T follicular helper cell (primary cell): ENCODE measurements at regions not wholly inside any gene's neighbourhood (a gene's known extent, or its start where the extent isn't known, plus 50 kb on each side); places are given as distances from the start of the nearest gene placed in this dataset.
"Not testable (repeated sequence)": the region's sequence is repeated elsewhere in the genome, so short reads cannot be mapped to it uniquely, and the experiment has no call there.

Source experiments
- DNase-seq: peaks from one replicate; pipeline ENCODE4 v3.0.0-alpha.2; 2020; ENCODE audit warnings: low read depth

DNA sequence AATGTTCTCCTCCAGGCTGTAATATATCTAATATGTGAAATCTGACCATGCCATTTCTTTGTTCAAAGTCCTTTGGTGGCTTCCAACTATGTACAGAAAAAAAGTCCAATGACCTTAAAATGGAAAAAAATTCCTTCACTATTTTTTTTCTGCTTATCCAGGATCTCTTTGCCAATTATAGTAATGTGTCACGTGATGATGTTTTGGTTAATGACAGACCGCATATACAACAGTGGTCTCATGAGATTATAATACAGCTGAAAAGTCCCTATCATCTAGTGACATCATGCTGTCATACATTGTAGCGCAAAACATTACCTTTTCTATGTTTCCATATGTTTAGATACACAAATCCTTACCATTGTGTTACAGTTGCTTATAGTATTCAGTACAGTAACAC lies 477.6 kb downstream of the TMEM232 start:
- DNase-seq = no peak

- DNase-seq = no peak
Observed at GRCh38 chr5:110250355-110250754, 476.1 kb downstream of the TMEM232 start.

GRCh38 chr5:110250755-110251154 lies 475.7 kb downstream of the TMEM232 start:
- no peak for DNase-seq

GRCh38 chr5:110251366-110251765 lies 475.1 kb downstream of the TMEM232 start:
- no peak for DNase-seq

DNA sequence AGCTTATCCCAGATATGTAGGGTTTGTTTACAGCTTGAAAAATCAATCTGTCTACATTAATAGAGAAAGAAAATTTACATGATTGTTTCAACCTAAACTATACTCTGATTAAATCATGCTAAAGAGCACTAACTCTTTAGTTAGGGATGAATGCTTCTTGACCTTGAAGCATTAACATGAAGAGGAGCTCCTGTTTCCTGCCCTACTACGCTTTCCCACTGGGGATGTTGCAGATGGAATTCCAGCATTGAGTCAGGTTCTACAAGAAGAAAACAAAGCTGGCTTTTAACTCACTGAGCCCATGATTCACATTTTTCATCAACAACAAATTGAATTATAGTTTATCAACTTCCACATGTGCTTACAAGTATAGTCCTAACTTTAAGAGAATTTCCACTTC lies 471.3 kb downstream of the TMEM232 start:
- DNase-seq = no peak

DNA sequence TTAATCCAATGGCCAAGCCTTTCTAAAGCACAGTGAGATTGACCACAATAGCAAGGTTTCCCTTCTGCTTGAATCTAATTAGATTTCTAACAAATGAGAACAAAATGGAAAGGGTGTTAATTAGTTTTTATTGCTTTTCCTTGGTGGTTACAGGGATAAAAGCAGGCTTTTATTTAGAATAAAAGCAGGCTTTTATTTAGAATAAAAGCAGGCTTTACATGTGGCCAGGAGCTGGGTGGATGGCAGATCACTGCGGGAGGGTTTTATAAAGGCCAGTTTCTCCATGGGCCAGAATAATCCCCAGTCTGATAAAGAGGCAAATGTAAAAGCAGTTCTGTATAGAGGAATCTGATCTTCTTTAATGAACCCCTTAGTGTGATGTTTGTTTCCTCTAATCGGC lies 470.2 kb downstream of the TMEM232 start:
- no peak for DNase-seq

- DNase-seq = no peak
Observed at GRCh38 chr5:110257971-110258370, 468.5 kb downstream of the TMEM232 start.

- DNase-seq = no peak
Observed at GRCh38 chr5:110258460-110259216, 467.8 kb downstream of the TMEM232 start.

DNA sequence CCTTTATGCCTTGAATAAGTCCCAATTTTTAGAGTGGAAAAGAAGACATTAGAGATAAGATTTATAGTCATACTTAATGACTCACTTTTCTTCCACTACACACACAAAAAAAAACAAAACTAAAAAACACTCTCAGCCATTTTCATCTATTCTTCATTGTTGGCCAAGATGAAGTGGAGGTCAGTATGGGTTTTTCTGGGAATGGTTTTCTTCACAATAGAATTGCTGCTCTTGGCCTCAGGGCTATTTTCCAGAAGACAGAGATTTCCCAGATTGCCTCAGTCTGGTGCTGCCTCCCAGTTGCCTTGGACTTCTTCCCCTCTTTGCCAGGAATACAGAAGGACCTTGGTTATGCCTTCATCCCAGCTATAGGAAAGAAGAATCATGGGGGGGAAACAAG lies 463.7 kb downstream of the TMEM232 start:
- DNase-seq = no peak

- no peak for DNase-seq
Observed at GRCh38 chr5:110264661-110265060, 461.8 kb downstream of the TMEM232 start.

DNA sequence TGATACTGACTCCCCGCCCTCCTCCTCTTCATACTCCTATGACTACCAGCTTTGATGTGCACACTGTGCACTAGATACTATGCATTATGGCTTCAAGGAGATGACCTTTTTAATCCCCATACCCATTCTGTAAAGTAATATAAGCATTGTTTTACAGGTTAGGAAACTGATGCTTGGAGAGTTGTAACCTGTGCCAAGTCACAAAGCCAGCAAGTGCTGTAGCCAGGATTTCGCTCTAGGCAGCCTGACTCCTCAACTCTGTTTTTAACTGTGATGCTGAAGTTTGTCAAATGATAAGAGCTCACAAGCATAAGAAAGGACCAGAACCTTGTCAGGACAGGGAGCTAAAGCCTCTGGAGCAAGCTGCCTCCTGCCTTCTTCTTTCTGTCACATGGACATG lies 461.3 kb downstream of the TMEM232 start:
- no peak for DNase-seq

DNA sequence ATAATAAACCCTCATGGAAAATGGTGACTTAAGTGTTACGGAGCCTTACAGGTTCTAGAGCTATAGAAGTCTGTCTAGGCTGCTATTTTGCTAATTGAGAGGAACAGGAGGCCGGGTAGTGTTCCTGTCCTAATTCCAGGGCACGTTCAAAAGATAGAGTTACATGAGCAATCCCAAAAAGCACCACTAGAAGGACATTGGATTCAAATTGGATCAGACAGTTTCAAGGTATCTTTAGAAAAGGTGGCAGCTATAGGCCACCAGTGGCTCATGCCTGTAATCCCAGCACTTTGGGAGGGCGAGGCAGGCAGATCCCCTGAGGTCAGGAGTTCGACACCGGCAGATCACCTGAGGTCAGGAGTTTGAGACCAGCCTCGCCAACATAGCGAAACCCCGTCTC lies 458.8 kb downstream of the TMEM232 start:
- DNase-seq = no peak

- DNase-seq = no peak
Observed at GRCh38 chr5:110268283-110268682, 458.2 kb downstream of the TMEM232 start.

DNA sequence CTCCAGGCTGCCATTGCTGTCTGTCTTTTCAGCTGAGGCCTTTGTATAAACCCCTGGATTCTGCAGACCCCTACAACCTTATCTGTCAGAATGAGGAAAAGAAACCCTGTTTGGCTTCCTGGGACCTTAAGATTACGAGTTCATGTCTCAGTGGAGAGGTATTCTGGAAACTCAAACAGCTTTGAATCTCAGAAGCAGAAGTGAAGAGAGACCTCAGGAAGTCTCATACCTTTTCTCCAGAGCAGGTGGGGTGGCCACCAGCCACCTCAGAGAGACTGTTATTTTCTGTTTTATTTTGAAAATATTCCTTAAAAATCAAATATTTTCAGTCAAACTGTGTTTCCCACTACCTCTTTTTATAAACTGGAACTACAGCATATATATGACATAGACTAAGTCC lies 457.5 kb downstream of the TMEM232 start:
- no peak for DNase-seq

DNA sequence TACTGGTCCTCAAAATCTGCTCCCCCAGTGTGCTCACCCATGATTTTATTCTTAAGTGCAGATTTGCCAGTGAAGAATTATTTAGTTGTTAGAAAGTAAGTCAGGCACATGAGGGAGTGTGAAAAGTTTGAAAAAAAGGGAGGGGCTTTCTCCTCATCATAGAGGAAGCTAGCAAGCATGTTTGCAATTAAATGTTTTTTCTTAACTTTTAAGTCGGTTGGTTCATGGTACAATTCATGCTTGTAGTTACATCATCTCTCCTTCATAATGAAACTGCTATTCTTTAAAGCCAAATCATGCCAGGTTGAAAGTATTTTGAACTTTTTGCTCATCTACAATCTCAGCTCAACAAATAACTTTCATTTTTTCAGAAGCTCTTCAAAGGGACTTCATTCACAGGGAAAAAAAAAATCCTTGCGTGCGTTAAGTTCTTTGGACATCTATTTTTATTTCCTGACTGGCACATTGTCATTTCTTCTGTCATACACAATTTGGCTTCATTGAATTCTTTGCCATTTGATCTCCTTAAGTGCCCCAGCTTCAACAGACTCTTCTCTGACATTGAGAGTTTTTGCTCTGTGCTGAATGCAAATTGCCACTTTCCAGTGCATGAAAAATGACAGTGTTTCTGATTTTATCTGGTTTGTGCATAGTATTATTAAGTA lies 456.9 kb downstream of the TMEM232 start:
- DNase-seq = no peak

DNA sequence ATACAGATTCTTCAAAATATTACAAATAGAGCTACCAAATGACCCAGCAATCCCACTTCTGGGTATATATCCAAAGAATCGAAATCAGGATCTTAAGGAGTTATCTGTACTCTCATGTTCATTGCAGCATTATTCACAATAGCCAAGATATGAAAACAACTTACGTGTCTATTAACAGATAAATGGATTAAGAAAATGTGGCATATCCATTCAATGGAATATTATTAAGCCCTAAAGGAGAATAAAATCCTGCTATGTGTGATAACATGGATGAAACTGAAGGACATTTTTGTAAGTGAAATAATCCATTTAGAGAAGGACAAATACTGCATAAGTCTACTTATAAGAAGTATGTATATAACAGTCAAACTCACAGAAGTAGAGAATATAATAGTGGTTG lies 450.6 kb downstream of the TMEM232 start:
- DNase-seq = no peak

- not testable (repeated sequence) for DNase-seq
Observed at GRCh38 chr5:110278449-110278848, 448.0 kb downstream of the TMEM232 start.

DNA sequence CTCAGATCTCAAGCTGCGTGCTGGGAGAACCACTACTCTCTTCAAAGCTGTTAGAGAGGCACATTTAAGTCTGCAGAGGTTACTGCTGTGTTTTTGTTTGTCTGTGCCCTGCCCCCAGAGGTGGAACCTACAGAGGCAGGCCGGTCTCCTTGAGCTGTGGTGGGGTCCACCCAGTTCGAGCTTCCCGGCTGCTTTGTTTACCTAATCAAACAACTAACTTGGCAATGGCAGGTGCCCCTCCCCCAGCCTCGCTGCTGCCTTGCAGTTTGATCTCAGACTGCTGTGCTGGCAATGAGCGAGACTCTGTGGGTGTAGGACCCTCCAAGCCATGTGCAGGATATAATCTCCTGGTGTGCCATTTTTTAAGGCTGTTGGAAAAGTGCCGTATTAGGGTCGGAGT lies 442.4 kb downstream of the TMEM232 start:
- DNase-seq = not testable (repeated sequence)

- no peak for DNase-seq
Observed at GRCh38 chr5:110288766-110289511, 437.5 kb downstream of the TMEM232 start.

DNA sequence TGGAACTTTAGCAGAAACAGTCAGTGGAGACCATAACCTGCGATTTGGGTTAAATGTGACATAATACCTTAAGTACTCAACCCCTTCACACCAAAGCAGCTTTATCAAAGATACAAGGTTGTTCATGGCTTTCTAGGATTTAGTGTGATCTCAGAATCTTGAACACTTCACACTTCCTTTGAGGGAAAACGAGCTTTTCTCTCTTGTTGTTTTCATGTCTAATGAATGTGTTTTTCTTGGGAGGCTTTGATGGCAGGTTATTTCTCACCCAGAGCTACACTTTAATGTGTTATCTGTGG lies 437.0 kb downstream of the TMEM232 start:
- DNase-seq = no peak

- no peak for DNase-seq
Observed at GRCh38 chr5:110290542-110290941, 435.9 kb downstream of the TMEM232 start.

- no peak for DNase-seq
Observed at GRCh38 chr5:110294281-110294680, 432.2 kb downstream of the TMEM232 start.

DNA sequence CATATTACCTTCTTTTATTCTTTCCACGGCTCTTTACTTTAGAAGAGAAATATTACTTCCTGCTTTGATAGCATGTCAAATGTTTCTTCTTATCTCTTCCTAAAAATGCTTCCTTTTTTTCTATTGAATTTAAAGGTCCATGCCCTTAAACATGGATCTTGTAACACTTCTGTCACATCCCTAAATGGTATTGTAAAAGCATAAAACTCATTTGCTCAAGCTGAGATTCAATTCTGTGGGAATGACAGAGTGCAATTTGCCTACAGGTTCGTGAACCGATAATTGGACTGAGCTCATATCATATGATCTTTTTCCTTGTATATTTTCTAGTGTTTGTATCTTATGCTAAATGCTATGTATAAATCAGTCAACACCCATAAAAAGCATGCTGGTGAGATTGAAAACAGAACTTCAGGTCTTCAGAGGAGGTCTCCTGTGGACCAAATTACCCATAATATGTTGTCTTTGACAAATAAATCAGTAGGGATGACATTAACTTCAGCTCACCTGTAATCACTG lies 429.3 kb downstream of the TMEM232 start:
- no peak for DNase-seq
